Smooth muscle cell (in vitro differentiated cells): ENCODE measurements at regions not wholly inside any gene's neighbourhood (a gene's known extent, or its start where the extent isn't known, plus 50 kb on each side); places are given as distances from the start of the nearest gene placed in this dataset.

Source experiments
- DNase-seq: peaks from one replicate; lab custom pipeline; 2025; ENCODE audit not compliant: unreplicated experiment; lab: John Stamatoyannopoulos, UW
- H2AFZ ChIP-seq: fragments of 200-600 bp; sonication (generic); 2 replicates; pipeline ENCODE4 v1.6.0; 2016; ENCODE audit warnings: antibody characterized with exemption, low read depth, mild to moderate bottlenecking
- H3F3A ChIP-seq: fragments of 200-600 bp; sonication (generic); 2 replicates; pipeline ENCODE4 v1.6.0; 2017; ENCODE audit warnings: antibody characterized with exemption, low read depth
- H3K27ac ChIP-seq: fragments of 200-600 bp; sonication (generic); 2 replicates; pipeline ENCODE4 v1.5.1; 2016; ENCODE audit warnings: low read depth, mild to moderate bottlenecking
- H3K27me3 ChIP-seq: fragments of 200-600 bp; sonication (generic); 2 replicates; pipeline ENCODE4 v1.6.1; 2016; ENCODE audit warnings: low read depth, mild to moderate bottlenecking
- H3K36me3 ChIP-seq: fragments of 200-600 bp; sonication (generic); 2 replicates; pipeline ENCODE4 v1.5.1; 2016; ENCODE audit warnings: low read depth
- H3K4me1 ChIP-seq: fragments of 200-600 bp; sonication (generic); 2 replicates; pipeline ENCODE4 v1.5.1; 2016; ENCODE audit warnings: low read depth
- H3K4me2 ChIP-seq: fragments of 200-600 bp; sonication (generic); 2 replicates; pipeline ENCODE4 v1.6.0; 2016; ENCODE audit warnings: mild to moderate bottlenecking
- H3K4me3 ChIP-seq: fragments of 200-600 bp; sonication (generic); 2 replicates; pipeline ENCODE4 v1.5.1; 2016; ENCODE audit warnings: mild to moderate bottlenecking
- H3K79me2 ChIP-seq: fragments of 200-600 bp; sonication (generic); 2 replicates; pipeline ENCODE4 v1.6.0; 2016; ENCODE audit warnings: low read depth, mild to moderate bottlenecking
- H3K9ac ChIP-seq: fragments of 200-600 bp; sonication (generic); 2 replicates; pipeline ENCODE4 v1.6.0; 2016; ENCODE audit warnings: low read depth
- H3K9me3 ChIP-seq: fragments of 200-600 bp; sonication (generic); replicated peaks from 2 replicates; pipeline ENCODE4 v1.5.1; 2016; ENCODE audit warnings: low read depth
- H4K20me1 ChIP-seq: fragments of 200-600 bp; sonication (generic); 2 replicates; pipeline ENCODE4 v1.6.0; 2016; ENCODE audit warnings: low read depth
- WGBS: methylation state at CpG from one replicate; pipeline ENCODE4 v1.1.7; 2016; ENCODE audit warnings: low lambda C conversion rate; 5-methylcytosine and 5-hydroxymethylcytosine counted together
- TF ChIP-seq, protein P1 (sequence below): fragments of 200-600 bp; sonication (generic); IDR thresholded peaks from 2 replicates; pipeline ENCODE4 v1.5.1; 2017; ENCODE audit warnings: borderline replicate concordance, mild to moderate bottlenecking, antibody characterized with exemption; ENCODE audit not compliant: insufficient read depth, poor library complexity, severe bottlenecking

DNA sequence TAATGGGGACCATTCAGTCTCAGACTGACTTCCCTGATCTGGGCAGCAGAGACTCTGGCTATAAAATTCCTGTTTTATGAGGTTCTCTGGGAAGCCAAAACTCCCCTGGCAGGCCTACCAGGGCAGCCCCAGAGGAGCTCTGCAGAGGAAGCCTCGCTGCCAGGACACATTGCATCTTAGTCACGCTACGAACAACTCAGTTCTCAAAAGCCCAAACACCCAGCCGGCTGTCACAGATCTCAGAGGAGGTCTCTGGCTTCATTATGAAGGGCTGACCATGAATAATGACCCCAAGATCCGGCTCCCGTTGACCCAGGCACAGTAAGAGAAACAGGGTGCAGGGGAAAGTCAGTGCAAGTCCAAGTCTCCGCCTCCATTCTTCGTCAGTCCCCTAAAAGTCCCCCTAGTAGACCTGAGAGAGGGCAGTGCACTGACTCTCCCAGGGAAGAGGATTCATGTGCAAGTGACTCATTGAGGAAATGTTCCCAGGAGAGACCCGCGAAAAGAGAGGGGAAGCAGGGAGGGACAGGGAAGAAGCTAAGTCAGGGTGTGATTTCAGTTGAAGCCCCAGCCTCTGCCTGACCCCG is 212.3 kb downstream of the CYP26B1 start:
- Histone ChIP-seq H3K9me3 (no peaks in the 10 kb centered on the region), H3K79me2 (no peaks in the 10 kb centered on the region), H3K27me3 (no peaks in the 10 kb centered on the region), H3K9ac (no peak overlapping the region), H3K36me3 (no peaks in the 10 kb centered on the region), H4K20me1 (no peaks in the 10 kb centered on the region), H3K4me2 (no peak overlapping the region), H3K4me1 (no peaks in the 10 kb centered on the region), H3F3A (no peaks in the 10 kb centered on the region), H3K27ac (no peak overlapping the region), H3K4me3 (no peak overlapping the region), H2AFZ (no peak overlapping the region)
- TF ChIP-seq, protein P1, sequence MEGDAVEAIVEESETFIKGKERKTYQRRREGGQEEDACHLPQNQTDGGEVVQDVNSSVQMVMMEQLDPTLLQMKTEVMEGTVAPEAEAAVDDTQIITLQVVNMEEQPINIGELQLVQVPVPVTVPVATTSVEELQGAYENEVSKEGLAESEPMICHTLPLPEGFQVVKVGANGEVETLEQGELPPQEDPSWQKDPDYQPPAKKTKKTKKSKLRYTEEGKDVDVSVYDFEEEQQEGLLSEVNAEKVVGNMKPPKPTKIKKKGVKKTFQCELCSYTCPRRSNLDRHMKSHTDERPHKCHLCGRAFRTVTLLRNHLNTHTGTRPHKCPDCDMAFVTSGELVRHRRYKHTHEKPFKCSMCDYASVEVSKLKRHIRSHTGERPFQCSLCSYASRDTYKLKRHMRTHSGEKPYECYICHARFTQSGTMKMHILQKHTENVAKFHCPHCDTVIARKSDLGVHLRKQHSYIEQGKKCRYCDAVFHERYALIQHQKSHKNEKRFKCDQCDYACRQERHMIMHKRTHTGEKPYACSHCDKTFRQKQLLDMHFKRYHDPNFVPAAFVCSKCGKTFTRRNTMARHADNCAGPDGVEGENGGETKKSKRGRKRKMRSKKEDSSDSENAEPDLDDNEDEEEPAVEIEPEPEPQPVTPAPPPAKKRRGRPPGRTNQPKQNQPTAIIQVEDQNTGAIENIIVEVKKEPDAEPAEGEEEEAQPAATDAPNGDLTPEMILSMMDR: no peak
- WGBS: 82% methylated on average over 11 of the region's 11 CpGs
- no peak for DNase-seq

DNA sequence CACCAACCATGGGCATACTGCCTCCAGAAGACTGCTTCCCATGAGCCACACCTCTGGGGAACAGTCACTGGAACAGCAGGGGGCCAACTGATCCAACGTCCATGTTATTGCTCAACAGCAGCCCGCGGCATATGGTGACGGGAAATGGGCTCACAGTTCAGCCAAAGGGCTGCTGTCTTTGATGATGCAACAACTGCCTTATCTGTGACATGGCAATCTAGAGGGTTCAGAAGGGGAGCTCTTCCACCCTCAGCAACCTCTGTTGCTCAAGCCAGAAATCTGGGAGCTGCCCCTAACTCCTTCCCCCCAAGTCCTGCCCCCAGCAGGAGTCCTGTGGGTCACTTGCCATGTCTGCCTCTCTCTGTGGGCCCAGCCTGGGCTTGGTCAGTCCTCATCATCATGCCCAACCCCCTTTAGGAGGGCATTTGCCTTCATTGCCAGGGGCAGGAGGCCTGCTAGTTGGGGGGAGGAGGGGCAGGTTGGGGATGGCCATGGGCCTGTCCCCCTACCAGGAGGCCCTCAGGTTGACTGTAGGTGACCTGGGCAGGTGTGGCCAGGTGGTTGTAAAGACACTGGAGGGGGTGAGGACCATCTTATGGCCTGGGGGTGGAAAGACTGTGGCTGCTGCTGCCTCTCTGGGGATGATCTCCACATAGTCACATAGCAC is 212.9 kb downstream of the CYP26B1 start:
- DNase-seq: no peak

DNA sequence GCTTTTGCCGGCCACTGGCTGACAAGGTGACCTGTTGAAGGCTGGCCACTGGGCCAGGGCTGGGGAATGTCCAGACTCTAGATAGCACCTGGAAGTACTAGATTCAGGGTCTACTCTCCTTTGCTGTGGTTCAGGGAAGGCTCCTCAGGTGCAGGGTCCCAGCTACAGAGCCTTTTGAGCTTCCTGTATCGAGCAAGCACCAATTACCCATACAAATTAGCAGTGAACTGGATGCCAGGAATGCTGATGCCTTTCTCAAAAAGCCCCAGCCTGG is 213.4 kb downstream of the CYP26B1 start:
- TF ChIP-seq, protein P1: no peak
- DNase-seq: no peak
- Histone ChIP-seq H3K9ac (no peak overlapping the region), H4K20me1 (no peaks in the 10 kb centered on the region), H3K4me2 (no peak overlapping the region), H3F3A (no peaks in the 10 kb centered on the region), H3K9me3 (no peaks in the 10 kb centered on the region), H3K4me1 (no peaks in the 10 kb centered on the region), H3K27ac (no peak overlapping the region), H3K79me2 (no peaks in the 10 kb centered on the region), H3K4me3 (no peak overlapping the region), H2AFZ (no peak overlapping the region), H3K27me3 (no peaks in the 10 kb centered on the region), H3K36me3 (no peaks in the 10 kb centered on the region)
- 90% methylated on average over 2 of the region's 2 CpGs for WGBS

More for the DNA sequence above, 212.9 kb downstream of the CYP26B1 start:
- Histone ChIP-seq H3K27me3 (no peaks in the 10 kb centered on the region), H3K79me2 (no peaks in the 10 kb centered on the region), H4K20me1 (no peaks in the 10 kb centered on the region), H3K9me3 (no peaks in the 10 kb centered on the region), H3K4me1 (no peaks in the 10 kb centered on the region), H3K27ac (no peak overlapping the region), H3K4me2 (no peak overlapping the region), H3K9ac (no peak overlapping the region), H3K4me3 (no peak overlapping the region), H3K36me3 (no peaks in the 10 kb centered on the region), H3F3A (no peaks in the 10 kb centered on the region), H2AFZ (no peak overlapping the region)
- TF ChIP-seq, protein P1: no peak
- WGBS: 90% methylated on average over 4 of the region's 4 CpGs
